ENCODE measurements at regions not wholly inside any gene's neighbourhood (a gene's known extent, or its start where the extent isn't known, plus 50 kb on each side); places are given as distances from the start of the nearest gene placed in this dataset.
"Not testable (repeated sequence)": the region's sequence is repeated elsewhere in the genome, so short reads cannot be mapped to it uniquely, and the experiment has no call there.

- DNase-seq: no peak
These were observed 192.6 kb downstream of the TTC6 start for GRCh38 chr14:37787879-37788494.

GRCh38 chr14:37791384-37792036, 196.1 kb downstream of the TTC6 start:
- no peak for DNase-seq

- no peak for DNase-seq
These were observed 196.7 kb downstream of the TTC6 start for GRCh38 chr14:37792124-37792523.

- no peak for DNase-seq
These were observed 201.4 kb downstream of the TTC6 start for GRCh38 chr14:37796703-37797416.

- no peak for DNase-seq
These were observed 202.2 kb downstream of the TTC6 start for GRCh38 chr14:37797675-37798074.

GRCh38 chr14:37807722-37808121, 212.3 kb downstream of the TTC6 start:
- DNase-seq: no peak

- no peak for DNase-seq
These were observed 214.8 kb downstream of the TTC6 start for GRCh38 chr14:37810094-37810801.

GRCh38 chr14:37813732-37814131, 218.3 kb downstream of the TTC6 start:
- DNase-seq: no peak

GRCh38 chr14:37816135-37816534, 220.7 kb downstream of the TTC6 start:
- DNase-seq: no peak

GRCh38 chr14:37816743-37817295, 221.4 kb downstream of the TTC6 start:
- DNase-seq: no peak

GRCh38 chr14:37819155-37820015, 224.0 kb downstream of the TTC6 start:
- no peak for DNase-seq

- DNase-seq: not testable (repeated sequence)
These were observed 225.4 kb downstream of the TTC6 start for GRCh38 chr14:37820810-37821209.

GRCh38 chr14:37824939-37825712, 229.7 kb downstream of the TTC6 start:
- DNase-seq: no peak

GRCh38 chr14:37826869-37827268, 231.4 kb downstream of the TTC6 start:
- no peak for DNase-seq

- DNase-seq: no peak
These were observed 234.8 kb downstream of the TTC6 start for GRCh38 chr14:37830271-37830670.

GRCh38 chr14:37834275-37834674, 238.8 kb downstream of the TTC6 start:
- DNase-seq: no peak

- DNase-seq: not testable (repeated sequence)
These were observed 243.3 kb downstream of the TTC6 start for GRCh38 chr14:37838778-37839177.

- DNase-seq: not testable (repeated sequence)
These were observed 245.6 kb downstream of the TTC6 start for GRCh38 chr14:37841039-37841438.

GRCh38 chr14:37842106-37842505, 246.7 kb downstream of the TTC6 start:
- no peak for DNase-seq

GRCh38 chr14:37843954-37844607, 248.7 kb downstream of the TTC6 start:
- no peak for DNase-seq

- DNase-seq: no peak
These were observed 249.2 kb downstream of the TTC6 start for GRCh38 chr14:37844614-37845013.
